Glomerular visceral epithelial cell (primary cell): ENCODE measurements at regions not wholly inside any gene's neighbourhood (a gene's known extent, or its start where the extent isn't known, plus 50 kb on each side); places are given as distances from the start of the nearest gene placed in this dataset.

Source experiments
- DNase-seq: peaks from one replicate; pipeline ENCODE4 v3.0.0-alpha.2; 2016; ENCODE audit errors: extremely low spot score

- DNase-seq: peak; percentile 93
Measured at GRCh38 chr1:186620566-186621350, 59.5 kb downstream of the PTGS2 start.

GRCh38 chr1:186618401-186619170, 61.6 kb downstream of the PTGS2 start:
- DNase-seq: peak; percentile 67

DNA sequence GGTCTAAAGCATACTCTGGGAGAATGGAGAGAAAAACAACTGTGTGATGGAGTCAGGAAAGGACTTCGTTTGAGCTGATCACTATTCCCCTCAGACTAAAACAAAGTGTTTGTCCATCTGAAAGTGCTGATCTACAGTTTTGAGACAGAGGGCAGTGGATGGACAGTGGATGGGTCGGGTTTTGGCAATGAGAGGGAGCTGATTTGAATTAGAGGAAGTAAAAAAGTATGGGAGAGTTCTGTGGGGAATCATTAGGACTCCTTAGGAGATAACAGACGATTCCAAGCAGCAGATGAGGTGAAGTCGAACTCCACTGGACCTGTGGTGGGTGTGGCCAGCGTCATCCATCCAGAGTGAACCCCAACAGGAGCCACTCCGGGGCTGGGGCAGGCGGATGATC, 62.3 kb downstream of the PTGS2 start:
- peak; percentile 8 for DNase-seq

- no peak for DNase-seq
Measured at GRCh38 chr1:186616511-186616910, 63.7 kb downstream of the PTGS2 start.

DNA sequence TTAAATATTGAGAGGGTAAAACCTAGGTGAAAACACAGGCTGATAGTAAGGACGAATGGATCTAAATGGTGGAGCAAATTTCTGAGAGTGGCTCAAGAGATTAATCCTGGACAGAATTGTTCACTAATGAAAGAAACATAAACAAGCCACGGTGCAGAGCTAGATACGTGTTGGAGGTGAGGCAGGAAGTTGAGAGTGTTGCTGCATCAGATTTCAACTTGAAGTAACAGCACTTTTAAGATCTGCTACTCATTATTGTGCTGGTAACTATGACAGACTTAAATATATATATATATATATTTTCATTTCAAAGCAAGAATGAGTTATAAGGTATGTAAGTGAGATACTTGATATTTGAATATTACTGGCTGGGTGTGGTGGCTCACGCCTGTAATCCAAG, 64.9 kb downstream of the PTGS2 start:
- DNase-seq: no peak

DNA sequence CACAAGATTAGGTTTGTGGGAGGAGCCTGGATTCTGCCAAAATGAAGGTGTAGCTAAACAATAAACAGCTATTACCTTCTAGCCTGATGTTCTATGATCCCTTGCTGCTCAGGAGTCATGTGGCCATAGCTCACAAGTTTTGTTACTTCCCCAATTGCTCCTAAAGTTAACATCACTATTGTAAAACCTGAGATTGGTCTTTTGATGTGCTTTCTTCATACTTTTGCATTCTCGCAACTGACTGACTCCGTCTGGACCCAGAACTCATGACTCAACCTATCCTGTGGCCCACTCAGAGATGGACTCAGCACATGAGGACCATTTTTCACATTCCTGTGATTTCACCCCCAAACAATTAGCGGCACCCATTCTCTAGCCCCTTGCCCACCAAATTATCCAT, 69.1 kb downstream of the PTGS2 start:
- no peak for DNase-seq

DNA sequence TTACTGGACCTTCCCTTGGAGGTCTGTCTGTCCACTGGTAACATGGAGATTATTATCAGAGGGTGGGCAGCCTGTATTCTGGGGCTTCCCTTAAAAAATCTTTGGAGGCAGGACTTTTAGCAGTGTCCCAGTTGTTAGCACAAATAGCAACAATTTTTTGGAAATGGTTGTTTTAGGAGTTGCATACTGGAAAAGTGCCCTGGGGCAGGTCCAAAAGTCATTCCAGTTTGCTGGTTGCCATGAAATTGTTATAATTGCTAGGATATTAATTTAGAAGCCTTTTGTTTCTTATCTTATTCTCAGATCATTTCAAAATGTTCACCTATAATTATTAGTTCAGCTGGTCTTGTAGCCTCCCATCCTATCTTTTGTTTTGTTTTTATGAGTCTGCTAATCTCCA, 71.0 kb downstream of the PTGS2 start:
- no peak for DNase-seq

GRCh38 chr1:186605762-186606350, 74.4 kb downstream of the PTGS2 start:
- peak; percentile 64 for DNase-seq

- peak; percentile 10 for DNase-seq
Measured at GRCh38 chr1:186595969-186596368, 84.3 kb downstream of the PTGS2 start.

GRCh38 chr1:186578325-186579016, 101.8 kb downstream of the PTGS2 start:
- DNase-seq: no peak

- no peak for DNase-seq
Measured at GRCh38 chr1:186577633-186578032, 102.6 kb downstream of the PTGS2 start.

- no peak for DNase-seq
Measured at GRCh38 chr1:186577216-186577615, 103.0 kb downstream of the PTGS2 start.

- DNase-seq: no peak
Measured at GRCh38 chr1:186575348-186575747, 104.9 kb downstream of the PTGS2 start.

GRCh38 chr1:186574926-186575325, 105.3 kb downstream of the PTGS2 start:
- DNase-seq: no peak

DNA sequence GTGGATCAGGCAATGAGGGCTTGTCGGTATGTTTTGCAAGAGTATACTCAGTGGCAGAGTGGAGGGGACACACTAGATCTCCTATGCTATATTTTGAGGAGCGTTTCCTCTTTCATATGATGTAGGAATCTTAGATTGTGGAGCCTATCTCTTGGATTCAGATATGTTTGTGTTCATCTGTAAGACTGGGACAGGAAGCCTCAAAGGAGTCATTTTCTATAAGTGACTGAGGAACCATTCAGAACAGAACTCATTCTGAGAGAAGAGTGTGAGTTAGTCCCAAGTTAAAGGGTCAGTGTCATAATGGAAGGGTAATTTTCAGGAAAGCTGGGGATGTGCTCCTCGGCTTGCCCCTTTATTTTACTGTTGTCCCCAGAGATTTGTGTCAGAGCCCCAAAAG, 107.7 kb downstream of the PTGS2 start:
- no peak for DNase-seq

DNA sequence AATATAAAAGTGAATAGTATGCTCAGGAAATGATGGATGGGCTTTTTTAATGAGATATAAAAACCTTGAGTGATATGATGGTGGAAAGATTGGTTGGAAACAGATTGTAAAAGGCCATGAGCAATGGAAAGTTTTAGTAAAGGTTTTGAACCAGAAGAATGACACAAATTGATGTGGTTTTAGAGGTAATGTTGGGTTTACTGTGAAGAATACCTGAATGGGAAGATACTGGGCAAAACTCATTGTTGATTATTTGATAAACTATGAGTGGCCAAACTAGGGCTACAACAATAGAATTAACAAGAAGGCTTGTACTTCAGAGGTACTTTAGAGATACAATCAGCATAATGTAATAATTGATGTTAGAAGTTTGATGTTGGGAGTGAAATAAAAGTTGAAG, 108.5 kb downstream of the PTGS2 start:
- DNase-seq: no peak

GRCh38 chr1:186569856-186570255, 108.9 kb upstream of the PDC start:
- no peak for DNase-seq

- DNase-seq: no peak
Measured at GRCh38 chr1:186568221-186568620, 107.3 kb upstream of the PDC start.

GRCh38 chr1:186566140-186566855, 105.4 kb upstream of the PDC start:
- peak; percentile 21 for DNase-seq

DNA sequence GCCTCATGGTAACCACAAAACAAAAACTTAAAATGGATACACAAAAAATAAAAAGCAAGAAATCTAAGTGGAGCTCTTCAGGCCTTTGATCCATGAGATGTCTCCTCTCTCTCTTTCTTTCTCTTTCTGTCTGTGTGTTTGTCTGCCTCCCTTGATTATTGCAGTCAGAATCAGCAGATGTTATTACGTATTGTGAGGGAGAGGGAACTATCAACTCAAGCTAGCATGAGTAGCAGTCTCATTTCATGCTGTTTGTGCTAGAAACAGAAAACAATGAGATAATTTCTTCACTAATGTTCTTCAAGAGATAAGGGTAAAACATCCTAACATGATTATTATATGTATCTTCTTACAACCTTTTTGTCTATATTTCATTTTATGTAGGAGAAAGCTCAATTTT, 103.7 kb upstream of the PDC start:
- DNase-seq: no peak

- DNase-seq: no peak
Measured at GRCh38 chr1:186559601-186560116, 98.7 kb upstream of the PDC start.
